DOHH2 (cell line): ENCODE measurements at regions not wholly inside any gene's neighbourhood (a gene's known extent, or its start where the extent isn't known, plus 50 kb on each side); places are given as distances from the start of the nearest gene placed in this dataset.

Source experiments
- H3F3A ChIP-seq: fragments of 200-600 bp; sonication (generic), shearing (Covaris generic); 2 replicates; pipeline ENCODE4 v1.6.0; 2016; ENCODE audit warnings: antibody characterized with exemption, mild to moderate bottlenecking; ENCODE audit not compliant: control insufficient read depth, insufficient read depth
- H3K27ac ChIP-seq: fragments of 200-600 bp; sonication (generic); 2 replicates; pipeline ENCODE4 v1.5.1; 2014; ENCODE audit warnings: low read depth, mild to moderate bottlenecking, low read length, moderate library complexity
- H3K27me3 ChIP-seq: fragments of 200-600 bp; sonication (generic); 2 replicates; pipeline ENCODE4 v1.6.1; 2014; ENCODE audit warnings: mild to moderate bottlenecking, low read length, mixed read lengths; ENCODE audit not compliant: control insufficient read depth
- H3K36me3 ChIP-seq: fragments of 200-600 bp; sonication (generic); 2 replicates; pipeline ENCODE4 v1.6.1; 2014; ENCODE audit warnings: mild to moderate bottlenecking, low read length, moderate library complexity, mixed read lengths; ENCODE audit not compliant: control insufficient read depth
- H3K4me1 ChIP-seq: fragments of 200-600 bp; sonication (generic); 2 replicates; pipeline ENCODE4 v1.6.1; 2014; ENCODE audit warnings: mild to moderate bottlenecking, low read length, mixed read lengths; ENCODE audit not compliant: control insufficient read depth
- H3K4me2 ChIP-seq: fragments of 200-600 bp; sonication (generic); 2 replicates; pipeline ENCODE4 v1.6.0; 2014; ENCODE audit warnings: mild to moderate bottlenecking, low read length, moderate library complexity
- H3K4me3 ChIP-seq: fragments of 200-600 bp; sonication (generic); 2 replicates; pipeline ENCODE4 v1.5.1; 2014; ENCODE audit warnings: mild to moderate bottlenecking, low read length, mixed read lengths
- H3K79me2 ChIP-seq: fragments of 200-600 bp; sonication (generic); 2 replicates; pipeline ENCODE4 v1.6.1; 2014; ENCODE audit warnings: mild to moderate bottlenecking, low read length, mixed read lengths; ENCODE audit not compliant: control insufficient read depth
- H3K9me2 ChIP-seq: fragments of 200-600 bp; sonication (generic); replicated peaks from 2 replicates; pipeline ENCODE4 v1.6.1; 2014; ENCODE audit warnings: mild to moderate bottlenecking, low read length, mixed read lengths; ENCODE audit not compliant: control insufficient read depth
- H3K9me3 ChIP-seq: fragments of 200-600 bp; sonication (generic); 2 replicates; pipeline ENCODE4 v1.6.1; 2014; ENCODE audit warnings: antibody characterized with exemption, low read length, mixed read lengths; ENCODE audit not compliant: control insufficient read depth, insufficient read depth
- H4K20me1 ChIP-seq: fragments of 200-600 bp; sonication (generic); 2 replicates; pipeline ENCODE4 v1.6.0; 2014; ENCODE audit warnings: low read depth, mild to moderate bottlenecking, antibody characterized with exemption, low read length, moderate library complexity; ENCODE audit not compliant: control insufficient read depth, insufficient read depth
- CTCF ChIP-seq: fragments of 200-600 bp; sonication (generic); IDR thresholded peaks from one replicate; pipeline ENCODE4 v1.5.1; 2014; ENCODE audit warnings: antibody characterized with exemption, mild to moderate bottlenecking, low read depth, low read length; ENCODE audit not compliant: poor library complexity, severe bottlenecking
- EZH2phosphoT487 ChIP-seq: fragments of 200-600 bp; sonication (generic); IDR thresholded peaks from 2 replicates; pipeline ENCODE4 v1.6.1; 2017; ENCODE audit warnings: borderline replicate concordance, mild to moderate bottlenecking, antibody characterized with exemption, low read length, moderate library complexity, mixed read lengths

GRCh38 chr7:37504801-37505200 lies 56.1 kb upstream of the ELMO1 start:
- no peak overlapping the region for H3K27ac ChIP-seq
- no peaks in the 10 kb centered on the region for H3K4me1 ChIP-seq
- H4K20me1 ChIP-seq: no peaks in the 10 kb centered on the region

GRCh38 chr7:37505750-37506353 lies 57.2 kb upstream of the ELMO1 start:
- H3K9me3 ChIP-seq: no peaks in the 10 kb centered on the region
- no peaks in the 10 kb centered on the region for H3F3A ChIP-seq
- no peaks in the 10 kb centered on the region for H4K20me1 ChIP-seq
- H3K36me3 ChIP-seq: no peaks in the 10 kb centered on the region
- H3K4me3 ChIP-seq: no peak overlapping the region
- H3K4me2 ChIP-seq: no peak overlapping the region
- H3K79me2 ChIP-seq: no peaks in the 10 kb centered on the region
- no peaks in the 10 kb centered on the region for H3K9me2 ChIP-seq
- peaks cover 41% of the 10 kb centered on the region for H3K27me3 ChIP-seq
- H3K4me1 ChIP-seq: no peaks in the 10 kb centered on the region
- H3K27ac ChIP-seq: no peak overlapping the region
- TF ChIP-seq EZH2phosphoT487 (no peak), CTCF (no peak)

More at GRCh38 chr7:37504801-37505200, 56.1 kb upstream of the ELMO1 start:
- Histone ChIP-seq H3F3A (no peaks in the 10 kb centered on the region), H3K9me3 (no peaks in the 10 kb centered on the region), H3K4me2 (no peak overlapping the region), H3K79me2 (no peaks in the 10 kb centered on the region), H3K27me3 (peaks cover 41% of the 10 kb centered on the region), H3K4me3 (no peak overlapping the region), H3K36me3 (no peaks in the 10 kb centered on the region), H3K9me2 (no peaks in the 10 kb centered on the region)
- TF ChIP-seq EZH2phosphoT487: no peak
- TF ChIP-seq CTCF: no peak

- no peaks in the 10 kb centered on the region for H3K4me1 ChIP-seq
- peaks cover 43% of the 10 kb centered on the region for H3K27me3 ChIP-seq
- H3K9me2 ChIP-seq: no peaks in the 10 kb centered on the region
- H3K4me2 ChIP-seq: no peak overlapping the region
- H3F3A ChIP-seq: no peaks in the 10 kb centered on the region
- H3K79me2 ChIP-seq: no peaks in the 10 kb centered on the region
- H3K36me3 ChIP-seq: no peaks in the 10 kb centered on the region
- no peak overlapping the region for H3K27ac ChIP-seq
- TF ChIP-seq EZH2phosphoT487 (no peak), CTCF (no peak)
- no peaks in the 10 kb centered on the region for H4K20me1 ChIP-seq
- H3K4me3 ChIP-seq: no peak overlapping the region
- no peaks in the 10 kb centered on the region for H3K9me3 ChIP-seq
Measured at GRCh38 chr7:37508118-37508517, 59.5 kb upstream of the ELMO1 start.
